Pancreas (tissue), 10 donors: ENCODE measurements at regions not wholly inside any gene's neighbourhood (a gene's known extent, or its start where the extent isn't known, plus 50 kb on each side); places are given as distances from the start of the nearest gene placed in this dataset.

ENCODE experiments used
- ATAC-seq, 4 donors: fragments of 200-7000 bp; cut with Tn5 transposase; one replicate each; pipeline versions ENCODE4 v1.8.0 to v1.9.1; 2020; ENCODE audit warnings: mild to moderate bottlenecking in 4 of 4, moderate library complexity in 4 of 4
- DNase-seq, 6 donors: peaks; one replicate each; pipeline ENCODE4 v3.0.0-alpha.2; 2020
- FAIRE-seq: peaks from 2 replicates; lab custom pipeline; 2012; peaks lifted over from hg19 to GRCh38; lab: Jason Lieb, UNC
- H3K27ac ChIP-seq, 4 donors: fragments of 200-600 bp; sonication (generic); 1 replicate in 3 of 4; 2 replicates in 1 of 4; pipeline versions ENCODE4 v1.5.0 to v1.8.0; 2020
- H3K27me3 ChIP-seq, 4 donors: fragments of 200-600 bp; one replicate each; pipeline ENCODE4 v1.8.0; 2021
- H3K36me3 ChIP-seq, 3 donors: fragments of 200-600 bp; sonication (generic) in 1 of 3; one replicate each; pipeline versions ENCODE4 v1.5.0 to v1.8.0; 2020 to 2021
- H3K4me1 ChIP-seq, 3 donors: fragments of 200-600 bp; one replicate each; pipeline ENCODE4 v1.8.0; 2021
- H3K4me3 ChIP-seq, 4 donors: fragments of 200-600 bp; sonication (generic) in 2 of 4; one replicate each; pipeline versions ENCODE4 v1.5.0 to v1.8.0; 2020 to 2021
- H3K9me3 ChIP-seq, 4 donors: fragments of 200-600 bp; one replicate each; pipeline ENCODE4 v1.8.0; 2021
- WGBS, 2 donors: extraction: QIAGEN DNeasy Blood & Tissue Kit; methylation state at CpG; one replicate each; pipeline ENCODE4 v1.1.7; 2013; 5-methylcytosine and 5-hydroxymethylcytosine counted together
- intact Hi-C, 3 donors: fragments of 100-400 bp; cut with DNase I; formaldehyde crosslinking; loops; one replicate each; pipeline versions ENCODE4 v1.11.1 to v1.14.2; 2022
- TF ChIP-seq, protein P1 (sequence below), 4 donors: fragments of 200-600 bp; sonication (generic) in 3 of 4; IDR thresholded peaks; one replicate each; pipeline versions ENCODE4 v1.5.0 to v1.8.0; 2021; ENCODE audit warnings: antibody characterized with exemption in 4 of 4
- donor health status: healthy with polysubstance abuse.
- donor health status: DM: no; HTN: no; CAD: no; lungs with moderate emphysema.
- donor health status: DM: no; HTN: no; CAD: no.
- donor health status: control.
- donor health status: control.
- donor health status: Bipolar disorder and iron deficiency.
- donor health status: DM: yes; HTN: yes; CAD: no.
- donor health status: DM: no; HTN: no; CAD: no.
- donor health status: DM: no; HTN: no; CAD: no.
- donor health status: DM: yes; HTN: yes; CAD: no.

DNA sequence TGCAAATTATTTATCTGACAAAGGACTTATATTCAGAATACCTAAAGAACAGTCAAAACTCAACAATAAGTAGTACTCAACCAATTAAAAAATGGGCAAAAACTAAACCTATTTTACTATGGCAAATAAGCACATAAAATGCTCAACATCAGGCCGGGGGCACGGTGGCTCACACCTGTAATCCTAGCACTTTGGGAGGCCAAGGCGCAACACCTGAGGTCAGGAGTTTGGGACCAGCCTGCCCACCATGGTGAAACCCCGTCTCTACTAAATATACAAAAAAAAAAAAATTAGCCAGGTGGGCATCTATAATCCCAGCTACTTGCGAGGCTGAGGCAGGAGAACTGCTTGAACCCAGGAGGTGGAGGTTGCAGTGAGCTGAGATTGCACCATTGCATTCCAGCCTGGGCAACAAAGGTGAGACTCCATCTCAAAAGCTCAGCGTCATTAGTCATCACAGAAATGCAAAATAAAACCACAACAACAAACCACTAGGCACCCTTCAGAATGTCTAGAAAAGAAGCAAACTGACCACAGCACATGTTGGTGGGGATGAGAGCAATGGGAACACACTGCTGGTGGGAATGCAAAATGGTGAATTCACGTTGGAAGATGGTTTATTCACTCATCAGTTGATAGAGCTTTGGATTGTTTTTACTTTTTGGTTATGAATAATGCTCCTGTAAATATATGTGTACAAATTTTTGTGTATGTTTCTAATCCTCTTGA is 180.6 kb upstream of the SOX1 start:
- TF ChIP-seq, protein P1, sequence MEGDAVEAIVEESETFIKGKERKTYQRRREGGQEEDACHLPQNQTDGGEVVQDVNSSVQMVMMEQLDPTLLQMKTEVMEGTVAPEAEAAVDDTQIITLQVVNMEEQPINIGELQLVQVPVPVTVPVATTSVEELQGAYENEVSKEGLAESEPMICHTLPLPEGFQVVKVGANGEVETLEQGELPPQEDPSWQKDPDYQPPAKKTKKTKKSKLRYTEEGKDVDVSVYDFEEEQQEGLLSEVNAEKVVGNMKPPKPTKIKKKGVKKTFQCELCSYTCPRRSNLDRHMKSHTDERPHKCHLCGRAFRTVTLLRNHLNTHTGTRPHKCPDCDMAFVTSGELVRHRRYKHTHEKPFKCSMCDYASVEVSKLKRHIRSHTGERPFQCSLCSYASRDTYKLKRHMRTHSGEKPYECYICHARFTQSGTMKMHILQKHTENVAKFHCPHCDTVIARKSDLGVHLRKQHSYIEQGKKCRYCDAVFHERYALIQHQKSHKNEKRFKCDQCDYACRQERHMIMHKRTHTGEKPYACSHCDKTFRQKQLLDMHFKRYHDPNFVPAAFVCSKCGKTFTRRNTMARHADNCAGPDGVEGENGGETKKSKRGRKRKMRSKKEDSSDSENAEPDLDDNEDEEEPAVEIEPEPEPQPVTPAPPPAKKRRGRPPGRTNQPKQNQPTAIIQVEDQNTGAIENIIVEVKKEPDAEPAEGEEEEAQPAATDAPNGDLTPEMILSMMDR (IDR thresholded peaks at IDR 0.05): no peak
- Histone ChIP-seq H3K36me3 (no peaks in the 10 kb centered on the region), H3K4me3 (no peak overlapping the region), H3K27me3 (peaks cover 0 to 18% (median 11%) of the 10 kb centered on the region in 4 donors), H3K27ac (no peak overlapping the region), H3K4me1 (no peaks in the 10 kb centered on the region), H3K9me3 (no peaks in the 10 kb centered on the region)
- WGBS, 2 donors: 57 to 72% methylated on average over 7 of the region's 7 CpGs
- DNase-seq (no peak), FAIRE-seq (no peak), ATAC-seq (no peak)
- intact Hi-C loops: no loop called here

DNA sequence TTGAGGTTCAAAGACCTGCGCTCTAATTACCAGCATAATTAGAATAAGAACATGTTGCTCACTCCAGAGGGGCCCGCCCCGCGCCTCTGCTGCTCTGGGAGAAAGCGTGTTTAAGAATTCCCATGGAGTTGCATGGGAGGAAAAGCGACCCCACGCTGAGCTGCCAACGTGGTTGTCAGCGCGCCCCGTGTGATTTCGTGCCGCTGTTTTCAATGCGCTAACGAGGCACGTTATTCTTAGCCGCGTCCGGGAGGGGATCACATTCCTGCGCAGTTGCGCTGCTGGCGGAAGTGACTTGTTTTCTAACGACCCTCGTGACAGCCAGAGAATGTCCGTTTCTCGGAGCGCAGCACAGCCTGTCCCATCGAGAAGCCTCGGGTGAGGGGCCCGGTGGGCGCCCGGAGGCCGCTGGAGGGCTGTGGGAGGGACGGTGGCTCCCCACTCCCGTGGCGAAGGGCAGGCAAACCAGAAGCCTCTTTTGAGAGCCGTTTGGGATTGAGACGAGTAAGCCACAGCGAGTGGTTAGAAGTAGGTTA is 173.8 kb upstream of the SOX1 start:
- ATAC-seq: no peak
- H3K4me1 ChIP-seq: no peaks in the 10 kb centered on the region
- intact Hi-C loops: no loop called here
- FAIRE-seq: no peak
- H3K4me3 ChIP-seq: no peak overlapping the region
- H3K27ac ChIP-seq: no peak overlapping the region
- TF ChIP-seq, protein P1 (IDR thresholded peaks at IDR 0.05): no peak
- WGBS, 2 donors: 1 to 3% methylated on average over 39 of the region's 39 CpGs
- peaks cover 4 to 39% (median 11%) of the 10 kb centered on the region in 4 donors for H3K27me3 ChIP-seq
- H3K36me3 ChIP-seq: no peaks in the 10 kb centered on the region
- DNase-seq: peak in 1 of 6 donors; percentile 4
- H3K9me3 ChIP-seq: no peaks in the 10 kb centered on the region

DNA sequence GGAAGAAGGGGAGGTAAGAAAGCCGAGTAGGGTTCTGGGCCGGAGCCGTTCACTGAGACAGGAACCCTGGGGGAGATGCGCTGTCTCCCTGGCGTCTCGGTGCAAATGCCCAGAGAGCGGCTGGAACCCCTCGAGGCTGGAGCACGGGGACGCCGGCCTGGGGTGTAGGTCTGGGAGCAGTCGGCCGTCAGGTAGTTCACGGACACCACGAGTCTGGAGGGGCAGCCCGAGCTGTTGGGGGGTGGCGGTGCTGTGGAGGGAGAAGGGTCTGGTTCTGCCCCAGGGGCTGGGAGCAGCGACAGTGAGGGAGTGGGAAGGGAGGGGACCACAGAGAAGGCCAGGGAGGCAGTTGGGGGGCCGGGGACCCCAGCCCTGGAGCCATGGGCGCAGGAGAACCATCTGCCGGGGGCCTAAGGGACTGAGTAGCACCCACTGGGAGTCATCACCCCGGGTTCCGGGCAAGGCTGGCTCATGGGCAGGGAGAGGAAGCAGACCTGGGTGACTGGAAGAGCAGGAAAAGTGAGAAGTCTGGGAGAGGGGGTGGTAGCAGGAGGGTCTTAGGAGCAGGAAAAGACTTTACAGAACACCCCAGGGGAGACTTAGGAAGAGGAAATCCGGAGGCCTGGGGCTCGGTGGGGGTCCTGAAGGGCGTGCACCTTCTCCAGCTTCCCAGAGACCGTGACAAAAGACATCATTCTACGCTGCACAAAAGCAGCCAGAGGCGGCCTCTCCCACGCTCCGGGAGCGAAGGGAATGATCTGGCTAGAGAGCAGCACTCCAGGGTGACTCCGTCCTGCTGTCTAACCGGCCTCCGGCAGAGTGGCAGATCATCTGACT is 173.1 kb upstream of the SOX1 start:
- FAIRE-seq (no peak), DNase-seq (peak in 1 of 6 donors; percentile 8)
- WGBS, 2 donors: 5 to 8% methylated on average over 35 of the region's 35 CpGs

DNA sequence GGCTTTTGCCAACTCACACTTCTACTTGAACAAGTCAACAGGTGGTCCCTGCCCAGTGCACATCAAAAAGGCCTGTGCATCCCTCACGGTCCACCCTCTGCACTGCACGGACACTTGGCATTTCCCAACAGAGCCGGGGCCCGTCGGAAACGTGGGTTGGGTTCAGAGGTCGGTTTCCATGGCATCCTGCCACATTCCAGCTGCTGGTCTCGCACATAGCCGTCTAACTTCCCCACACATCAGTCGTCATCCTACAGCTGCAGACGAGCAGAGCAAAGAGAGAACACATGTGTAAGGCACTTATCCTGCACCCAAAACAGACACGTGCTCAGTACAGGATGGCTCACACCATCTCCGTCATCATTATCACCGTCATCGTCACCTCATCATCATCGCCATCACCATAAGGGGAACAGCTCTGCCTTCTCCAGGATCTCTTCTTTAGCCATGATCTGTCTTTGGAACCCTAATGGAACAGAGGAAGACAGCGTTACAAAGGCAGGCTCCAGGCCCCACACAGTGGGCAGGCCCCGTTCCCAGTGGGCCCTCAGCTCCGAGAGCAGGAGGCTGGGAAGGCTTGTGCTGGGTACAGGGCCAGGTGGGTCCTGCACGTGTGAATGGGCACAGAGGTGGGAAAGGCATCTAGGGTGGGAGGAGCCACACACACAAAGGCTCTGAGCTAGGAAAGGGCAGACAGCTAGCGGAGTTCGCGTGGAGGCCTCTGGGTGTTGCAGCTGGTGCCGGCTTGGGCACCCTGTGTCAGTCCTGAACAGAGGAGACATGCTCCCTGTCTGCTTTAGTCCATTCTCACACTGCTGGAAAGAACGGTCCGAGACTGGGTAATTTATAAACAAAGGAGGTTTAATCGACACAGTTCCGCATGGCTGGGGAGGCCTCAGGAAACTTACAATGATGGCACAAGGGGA is 170.8 kb upstream of the SOX1 start:
- 47 to 54% methylated on average over 28 of the region's 28 CpGs for WGBS, 2 donors

More for the DNA sequence above, 173.1 kb upstream of the SOX1 start:
- intact Hi-C loops: no loop called here
- no peak overlapping the region for H3K4me3 ChIP-seq
- TF ChIP-seq, protein P1 (IDR thresholded peaks at IDR 0.05): no peak
- H3K27ac ChIP-seq: no peak overlapping the region
- peaks cover 4 to 39% (median 11%) of the 10 kb centered on the region in 4 donors for H3K27me3 ChIP-seq
- H3K9me3 ChIP-seq: no peaks in the 10 kb centered on the region
- no peaks in the 10 kb centered on the region for H3K4me1 ChIP-seq
- no peaks in the 10 kb centered on the region for H3K36me3 ChIP-seq
- ATAC-seq: no peak

More for the DNA sequence above, 170.8 kb upstream of the SOX1 start:
- ATAC-seq: no peak
- no peaks in the 10 kb centered on the region for H3K4me1 ChIP-seq
- intact Hi-C loops: no loop called here
- TF ChIP-seq, protein P1 (IDR thresholded peaks at IDR 0.05): no peak
- H3K36me3 ChIP-seq: no peaks in the 10 kb centered on the region
- peaks cover 3 to 22% (median 4%) of the 10 kb centered on the region in 4 donors for H3K27me3 ChIP-seq
- no peak for FAIRE-seq
- H3K9me3 ChIP-seq: no peaks in the 10 kb centered on the region
- H3K27ac ChIP-seq: no peak overlapping the region
- no peak overlapping the region for H3K4me3 ChIP-seq
- peak in 1 of 6 donors; percentile 6 for DNase-seq
